Erythroblast (primary cell): ENCODE measurements at regions not wholly inside any gene's neighbourhood (a gene's known extent, or its start where the extent isn't known, plus 50 kb on each side); places are given as distances from the start of the nearest gene placed in this dataset.

ENCODE experiments used
- GATA1 ChIP-seq: IDR thresholded peaks from 2 replicates; pipeline ENCODE4 v1.6.1; 2011; ENCODE audit warnings: low read depth, mild to moderate bottlenecking, control low read depth, low read length, moderate library complexity
- POLR2A ChIP-seq: IDR thresholded peaks from 2 replicates; pipeline ENCODE4 v1.6.1; 2011; ENCODE audit warnings: mild to moderate bottlenecking, low read length

GRCh38 chr12:111184161-111184560 lies 184.7 kb downstream of the PHETA1 start:
- TF ChIP-seq POLR2A = no peak
- TF ChIP-seq GATA1 = no peak
